ENCODE measurements at regions not wholly inside any gene's neighbourhood (a gene's known extent, or its start where the extent isn't known, plus 50 kb on each side); places are given as distances from the start of the nearest gene placed in this dataset.

DNA sequence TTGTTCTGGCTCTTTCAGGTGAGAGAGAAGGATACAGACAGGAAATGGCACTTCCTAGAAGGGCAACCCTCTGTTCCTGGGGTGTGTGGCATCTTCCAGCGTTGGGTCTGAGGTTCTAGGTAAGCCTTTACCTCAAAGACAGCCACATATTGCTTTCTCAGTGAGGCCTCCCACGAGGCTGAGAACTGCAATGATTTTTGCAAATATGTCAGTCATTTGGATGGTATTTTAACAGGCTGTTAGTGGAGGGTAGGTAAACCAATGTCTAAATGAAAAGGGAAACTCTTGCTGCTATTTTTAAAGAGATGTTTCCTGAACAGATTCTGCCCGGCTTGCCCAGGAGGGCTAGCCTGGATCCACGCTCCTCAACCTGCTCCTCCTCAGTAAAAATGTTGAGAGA, 240.3 kb upstream of the KLF6 start:
- H3K4me2 ChIP-seq (ENCODE audit: low read length) = no peak overlapping the region
- no peak overlapping the region for H3K27ac ChIP-seq (ENCODE audit: low read depth, low read length)
- no peaks in the 10 kb centered on the region for H3F3A ChIP-seq (ENCODE audit: control insufficient read depth, insufficient read depth)
- no peak for TF ChIP-seq EZH2phosphoT487 (IDR thresholded peaks at IDR 0.05; ENCODE audit: borderline replicate concordance, low read length)
- TF ChIP-seq, protein P1, sequence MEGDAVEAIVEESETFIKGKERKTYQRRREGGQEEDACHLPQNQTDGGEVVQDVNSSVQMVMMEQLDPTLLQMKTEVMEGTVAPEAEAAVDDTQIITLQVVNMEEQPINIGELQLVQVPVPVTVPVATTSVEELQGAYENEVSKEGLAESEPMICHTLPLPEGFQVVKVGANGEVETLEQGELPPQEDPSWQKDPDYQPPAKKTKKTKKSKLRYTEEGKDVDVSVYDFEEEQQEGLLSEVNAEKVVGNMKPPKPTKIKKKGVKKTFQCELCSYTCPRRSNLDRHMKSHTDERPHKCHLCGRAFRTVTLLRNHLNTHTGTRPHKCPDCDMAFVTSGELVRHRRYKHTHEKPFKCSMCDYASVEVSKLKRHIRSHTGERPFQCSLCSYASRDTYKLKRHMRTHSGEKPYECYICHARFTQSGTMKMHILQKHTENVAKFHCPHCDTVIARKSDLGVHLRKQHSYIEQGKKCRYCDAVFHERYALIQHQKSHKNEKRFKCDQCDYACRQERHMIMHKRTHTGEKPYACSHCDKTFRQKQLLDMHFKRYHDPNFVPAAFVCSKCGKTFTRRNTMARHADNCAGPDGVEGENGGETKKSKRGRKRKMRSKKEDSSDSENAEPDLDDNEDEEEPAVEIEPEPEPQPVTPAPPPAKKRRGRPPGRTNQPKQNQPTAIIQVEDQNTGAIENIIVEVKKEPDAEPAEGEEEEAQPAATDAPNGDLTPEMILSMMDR (IDR thresholded peaks at IDR 0.05; ENCODE audit: low read depth, low read length, poor library complexity, severe bottlenecking) = no peak
- H3K79me2 ChIP-seq (ENCODE audit: control insufficient read depth, low read length) = no peaks in the 10 kb centered on the region
- H3K9me3 ChIP-seq (ENCODE audit: control insufficient read depth, insufficient read depth, low read length) = no peaks in the 10 kb centered on the region
- no peaks in the 10 kb centered on the region for H3K4me1 ChIP-seq (ENCODE audit: control insufficient read depth, low read length)
- H4K20me1 ChIP-seq (ENCODE audit: control insufficient read depth, insufficient read depth, low read depth, low read length) = no peaks in the 10 kb centered on the region
- no peaks in the 10 kb centered on the region for H3K9me2 ChIP-seq (replicated peaks; ENCODE audit: control insufficient read depth, low read length)
- H3K4me3 ChIP-seq (ENCODE audit: low read length) = no peak overlapping the region
- H3K36me3 ChIP-seq (ENCODE audit: control insufficient read depth, low read length) = no peaks in the 10 kb centered on the region
- no peaks in the 10 kb centered on the region for H3K27me3 ChIP-seq (ENCODE audit: control insufficient read depth, low read length)

DNA sequence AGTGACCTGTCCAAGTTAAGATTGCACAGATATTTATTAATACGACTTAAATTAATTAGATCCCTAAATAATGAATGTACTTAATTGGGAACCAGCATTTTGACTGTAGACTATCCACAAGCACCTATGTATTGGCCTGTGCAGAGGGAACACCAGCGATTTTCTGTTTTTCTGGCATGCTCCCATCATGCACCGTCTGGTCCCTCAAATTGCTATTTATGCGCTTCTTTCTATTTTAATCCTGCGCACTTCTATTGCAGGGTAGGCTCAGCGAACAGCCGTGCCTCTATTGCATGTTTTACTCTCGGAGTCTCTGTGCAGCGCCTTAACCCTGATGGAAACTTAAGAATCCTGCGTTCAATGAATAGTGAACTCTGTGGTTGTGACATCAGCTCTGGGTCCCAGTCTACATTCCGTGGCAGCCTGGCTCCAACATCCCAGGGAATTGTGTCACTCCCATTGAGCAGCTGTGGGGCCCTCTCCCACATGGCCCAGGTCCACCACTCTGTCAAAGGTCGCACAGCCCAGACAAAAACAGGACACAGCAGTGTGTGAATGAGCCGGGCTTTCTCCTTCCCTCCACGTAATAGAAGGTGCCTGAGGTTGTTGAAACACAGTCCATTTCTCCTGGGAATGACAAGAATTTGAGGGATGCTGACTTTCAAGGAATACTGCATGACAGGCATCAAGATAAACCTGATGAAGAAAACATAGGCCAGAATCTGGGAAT, 239.7 kb upstream of the KLF6 start:
- TF ChIP-seq EZH2phosphoT487 (IDR thresholded peaks at IDR 0.05; ENCODE audit: borderline replicate concordance, low read length) = no peak
- TF ChIP-seq, protein P1 (IDR thresholded peaks at IDR 0.05; ENCODE audit: low read depth, low read length, poor library complexity, severe bottlenecking) = no peak
- Histone ChIP-seq H3K27me3 (ENCODE audit: control insufficient read depth, low read length) (no peaks in the 10 kb centered on the region), H3K4me1 (ENCODE audit: control insufficient read depth, low read length) (no peaks in the 10 kb centered on the region), H3K4me3 (ENCODE audit: low read length) (no peak overlapping the region), H3K4me2 (ENCODE audit: low read length) (no peak overlapping the region), H3K36me3 (ENCODE audit: control insufficient read depth, low read length) (no peaks in the 10 kb centered on the region), H3K9me2 (replicated peaks; ENCODE audit: control insufficient read depth, low read length) (no peaks in the 10 kb centered on the region), H3F3A (ENCODE audit: control insufficient read depth, insufficient read depth) (no peaks in the 10 kb centered on the region), H3K27ac (ENCODE audit: low read depth, low read length) (no peak overlapping the region), H4K20me1 (ENCODE audit: control insufficient read depth, insufficient read depth, low read depth, low read length) (no peaks in the 10 kb centered on the region), H3K9me3 (ENCODE audit: control insufficient read depth, insufficient read depth, low read length) (no peaks in the 10 kb centered on the region), H3K79me2 (ENCODE audit: control insufficient read depth, low read length) (no peaks in the 10 kb centered on the region)

DNA sequence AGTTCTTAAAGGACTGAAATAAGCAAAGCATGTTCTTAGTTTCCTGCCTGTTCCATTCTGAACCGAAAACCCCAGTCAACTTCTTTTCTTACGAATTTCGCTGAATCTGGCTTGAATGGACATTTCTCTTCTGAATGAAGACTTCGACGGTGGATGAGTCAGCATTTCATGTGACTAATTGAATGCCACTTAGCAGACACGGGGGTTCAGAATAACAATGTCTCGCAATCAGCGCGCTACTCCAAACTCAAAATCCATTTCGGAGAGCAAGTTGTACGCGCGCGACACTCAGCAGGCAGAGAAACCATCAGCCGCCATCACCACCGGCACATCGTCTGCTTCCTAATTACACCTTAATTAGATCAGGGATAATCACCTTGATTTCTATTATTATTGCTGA, 239.0 kb upstream of the KLF6 start:
- H4K20me1 ChIP-seq (ENCODE audit: control insufficient read depth, insufficient read depth, low read depth, low read length) = no peaks in the 10 kb centered on the region
- H3K27me3 ChIP-seq (ENCODE audit: control insufficient read depth, low read length) = no peaks in the 10 kb centered on the region
- H3F3A ChIP-seq (ENCODE audit: control insufficient read depth, insufficient read depth) = no peaks in the 10 kb centered on the region
- H3K27ac ChIP-seq (ENCODE audit: low read depth, low read length) = no peak overlapping the region
- no peaks in the 10 kb centered on the region for H3K4me1 ChIP-seq (ENCODE audit: control insufficient read depth, low read length)
- no peaks in the 10 kb centered on the region for H3K36me3 ChIP-seq (ENCODE audit: control insufficient read depth, low read length)
- H3K4me2 ChIP-seq (ENCODE audit: low read length) = no peak overlapping the region
- TF ChIP-seq EZH2phosphoT487 (IDR thresholded peaks at IDR 0.05; ENCODE audit: borderline replicate concordance, low read length) = no peak
- TF ChIP-seq, protein P1 (IDR thresholded peaks at IDR 0.05; ENCODE audit: low read depth, low read length, poor library complexity, severe bottlenecking) = no peak
- H3K9me2 ChIP-seq (replicated peaks; ENCODE audit: control insufficient read depth, low read length) = no peaks in the 10 kb centered on the region
- H3K79me2 ChIP-seq (ENCODE audit: control insufficient read depth, low read length) = no peaks in the 10 kb centered on the region
- no peaks in the 10 kb centered on the region for H3K9me3 ChIP-seq (ENCODE audit: control insufficient read depth, insufficient read depth, low read length)
- H3K4me3 ChIP-seq (ENCODE audit: low read length) = no peak overlapping the region
